RWPE2 (cell line): ENCODE measurements at regions not wholly inside any gene's neighbourhood (a gene's known extent, or its start where the extent isn't known, plus 50 kb on each side); places are given as distances from the start of the nearest gene placed in this dataset.

Source experiments
- ATAC-seq: fragments of 200-7000 bp; cut with Tn5 transposase; 3 replicates; pipeline ENCODE4 v1.9.1; 2021; ENCODE audit warnings: low read depth
- DNase-seq: peaks from one replicate; pipeline ENCODE4 v3.0.0-alpha.2; 2020; ENCODE audit warnings: low spot score
- H3K27ac ChIP-seq: fragments of 450-650 bp; 2 replicates; pipeline ENCODE4 v1.5.1; 2017; ENCODE audit warnings: mild to moderate bottlenecking; ENCODE audit not compliant: poor library complexity, severe bottlenecking
- H3K27me3 ChIP-seq: fragments of 250-450 bp; sonication (Bioruptor Pico); 2 replicates; pipeline ENCODE4 v1.5.1; 2021; ENCODE audit warnings: mild to moderate bottlenecking, moderate library complexity; ENCODE audit not compliant: insufficient read depth, poor library complexity, severe bottlenecking
- H3K36me3 ChIP-seq: fragments of 250-450 bp; sonication (Bioruptor Pico); 2 replicates; pipeline ENCODE4 v1.5.1; 2020; ENCODE audit warnings: low read depth, mild to moderate bottlenecking, moderate library complexity
- H3K4me1 ChIP-seq: fragments of 250-450 bp; sonication (Bioruptor Pico); 2 replicates; pipeline ENCODE4 v1.5.1; 2021; ENCODE audit warnings: mild to moderate bottlenecking, moderate library complexity; ENCODE audit not compliant: insufficient read depth, poor library complexity, severe bottlenecking
- H3K4me3 ChIP-seq: fragments of 250-450 bp; sonication (Bioruptor Pico); 2 replicates; pipeline ENCODE4 v1.5.1; 2021; ENCODE audit warnings: mild to moderate bottlenecking, moderate library complexity; ENCODE audit not compliant: severe bottlenecking
- H3K9me3 ChIP-seq: fragments of 250-450 bp; sonication (Bioruptor Pico); 2 replicates; pipeline ENCODE4 v1.5.1; 2021; ENCODE audit warnings: mild to moderate bottlenecking, moderate library complexity; ENCODE audit not compliant: severe bottlenecking
- TF ChIP-seq, protein P1 (sequence below): fragments of 450-650 bp; IDR thresholded peaks from one replicate; pipeline ENCODE4 v1.5.1; 2017; ENCODE audit warnings: mild to moderate bottlenecking, moderate library complexity; ENCODE audit not compliant: poor library complexity, severe bottlenecking

DNA sequence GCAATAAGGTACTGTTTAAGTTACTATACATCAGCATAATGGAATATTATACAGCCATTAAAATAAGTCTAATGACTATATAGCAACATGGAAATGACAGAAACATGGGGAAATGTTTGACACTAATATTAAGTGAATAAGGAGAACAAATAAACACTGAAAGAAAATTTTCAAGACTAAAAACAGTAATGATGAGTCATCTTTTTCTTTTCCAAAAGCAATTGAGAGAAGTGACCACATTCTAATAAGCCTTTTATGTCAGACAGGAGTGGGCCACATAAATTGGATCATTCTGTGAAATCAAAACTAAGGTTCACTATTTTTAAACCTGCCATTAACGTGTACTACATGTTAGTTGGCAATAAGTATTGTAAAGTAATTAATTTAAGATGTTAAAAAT is 187.5 kb downstream of the AHR start:
- ATAC-seq = no peak
- peaks cover 16% of the 10 kb centered on the region for H3K4me1 ChIP-seq
- H3K27me3 ChIP-seq = no peaks in the 10 kb centered on the region
- no peak overlapping the region for H3K27ac ChIP-seq
- no peak for DNase-seq
- H3K9me3 ChIP-seq = no peaks in the 10 kb centered on the region
- TF ChIP-seq, protein P1, sequence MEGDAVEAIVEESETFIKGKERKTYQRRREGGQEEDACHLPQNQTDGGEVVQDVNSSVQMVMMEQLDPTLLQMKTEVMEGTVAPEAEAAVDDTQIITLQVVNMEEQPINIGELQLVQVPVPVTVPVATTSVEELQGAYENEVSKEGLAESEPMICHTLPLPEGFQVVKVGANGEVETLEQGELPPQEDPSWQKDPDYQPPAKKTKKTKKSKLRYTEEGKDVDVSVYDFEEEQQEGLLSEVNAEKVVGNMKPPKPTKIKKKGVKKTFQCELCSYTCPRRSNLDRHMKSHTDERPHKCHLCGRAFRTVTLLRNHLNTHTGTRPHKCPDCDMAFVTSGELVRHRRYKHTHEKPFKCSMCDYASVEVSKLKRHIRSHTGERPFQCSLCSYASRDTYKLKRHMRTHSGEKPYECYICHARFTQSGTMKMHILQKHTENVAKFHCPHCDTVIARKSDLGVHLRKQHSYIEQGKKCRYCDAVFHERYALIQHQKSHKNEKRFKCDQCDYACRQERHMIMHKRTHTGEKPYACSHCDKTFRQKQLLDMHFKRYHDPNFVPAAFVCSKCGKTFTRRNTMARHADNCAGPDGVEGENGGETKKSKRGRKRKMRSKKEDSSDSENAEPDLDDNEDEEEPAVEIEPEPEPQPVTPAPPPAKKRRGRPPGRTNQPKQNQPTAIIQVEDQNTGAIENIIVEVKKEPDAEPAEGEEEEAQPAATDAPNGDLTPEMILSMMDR = no peak
- no peak overlapping the region for H3K4me3 ChIP-seq
- no peaks in the 10 kb centered on the region for H3K36me3 ChIP-seq

DNA sequence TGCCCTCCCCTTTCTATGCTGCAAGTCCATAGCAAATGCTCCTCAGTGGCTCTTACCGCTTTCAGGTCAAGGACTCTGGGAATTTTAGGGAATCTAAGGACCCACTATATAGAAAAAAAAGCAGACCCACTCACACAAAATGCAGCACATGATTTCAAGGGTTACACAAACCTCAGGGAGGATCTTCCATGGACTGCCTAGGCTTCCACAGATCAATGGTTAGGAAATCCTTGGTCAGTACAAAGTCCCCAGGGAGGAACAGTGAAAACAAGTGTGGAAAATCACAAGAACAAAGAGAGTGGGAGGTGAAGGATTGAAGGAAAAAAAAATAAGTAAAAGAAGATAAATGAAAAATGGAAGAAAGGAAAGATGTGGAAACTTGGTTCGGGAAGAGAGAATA is 188.4 kb downstream of the AHR start:
- peaks cover 17% of the 10 kb centered on the region for H3K4me1 ChIP-seq
- no peak for ATAC-seq
- no peaks in the 10 kb centered on the region for H3K27me3 ChIP-seq
- TF ChIP-seq, protein P1 = no peak
- H3K4me3 ChIP-seq = no peak overlapping the region
- H3K9me3 ChIP-seq = no peaks in the 10 kb centered on the region
- H3K27ac ChIP-seq = no peak overlapping the region
- DNase-seq = no peak
- no peaks in the 10 kb centered on the region for H3K36me3 ChIP-seq

DNA sequence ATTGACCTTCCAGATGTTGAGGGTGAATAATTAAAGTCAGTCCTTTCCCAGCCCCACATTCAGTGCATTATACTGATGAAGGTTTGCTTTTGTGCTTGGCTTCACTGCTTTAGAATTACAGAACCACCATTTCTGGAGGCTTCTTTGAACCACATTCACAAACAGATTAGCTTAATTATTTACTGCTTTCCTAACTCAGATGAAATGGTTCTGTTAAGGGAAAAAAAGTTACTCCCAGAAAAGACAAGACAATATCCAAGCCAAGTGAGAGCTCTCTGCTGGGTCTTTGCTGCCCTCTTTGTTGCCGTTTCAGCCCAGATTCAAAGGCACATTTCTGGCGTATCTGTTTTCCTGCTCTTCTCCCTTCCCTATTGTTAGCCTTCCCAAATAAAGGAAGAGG is 188.9 kb downstream of the AHR start:
- no peaks in the 10 kb centered on the region for H3K27me3 ChIP-seq
- H3K4me3 ChIP-seq = no peak overlapping the region
- TF ChIP-seq, protein P1 = no peak
- H3K4me1 ChIP-seq = peaks cover 22% of the 10 kb centered on the region
- no peak overlapping the region for H3K27ac ChIP-seq
- H3K36me3 ChIP-seq = no peaks in the 10 kb centered on the region
- ATAC-seq (no peak), DNase-seq (no peak)
- no peaks in the 10 kb centered on the region for H3K9me3 ChIP-seq

GRCh38 chr7:17488829-17489228 is 190.4 kb downstream of the AHR start:
- no peak overlapping the region for H3K4me3 ChIP-seq
- no peak overlapping the region for H3K27ac ChIP-seq
- no peaks in the 10 kb centered on the region for H3K36me3 ChIP-seq
- H3K9me3 ChIP-seq = no peaks in the 10 kb centered on the region
- DNase-seq = no peak
- ATAC-seq = no peak
- TF ChIP-seq, protein P1 = no peak
- no peaks in the 10 kb centered on the region for H3K27me3 ChIP-seq
- H3K4me1 ChIP-seq = peaks cover 37% of the 10 kb centered on the region

- DNase-seq (peak; percentile 83), ATAC-seq (peak; percentile 93)
- Histone ChIP-seq H3K4me1 (peaks cover 37% of the 10 kb centered on the region), H3K27ac (peak overlapping the region; percentile 63), H3K27me3 (no peaks in the 10 kb centered on the region), H3K9me3 (no peaks in the 10 kb centered on the region), H3K4me3 (no peak overlapping the region), H3K36me3 (no peaks in the 10 kb centered on the region)
- TF ChIP-seq, protein P1 = no peak
These were observed 191.5 kb downstream of the AHR start for GRCh38 chr7:17489961-17490360.
